H1 (cell line): ENCODE measurements at regions not wholly inside any gene's neighbourhood (a gene's known extent, or its start where the extent isn't known, plus 50 kb on each side); places are given as distances from the start of the nearest gene placed in this dataset.

ENCODE experiments used
- CTCF ChIA-PET: fragments of 300-600 bp; sonication (Branson Sonifier 250); formaldehyde crosslinking; loops from one replicate; lab custom pipeline; 2021; ENCODE audit not compliant: partially characterized antibody; lab: Charles Lee
- POLR2A ChIA-PET: fragments of 300-600 bp; sonication (Branson Sonifier 250); formaldehyde crosslinking; loops from one replicate; lab custom pipeline; 2021; ENCODE audit warnings: inconsistent platforms; ENCODE audit not compliant: partially characterized antibody; lab: Charles Lee
- DNase-seq, 2 experiments: peaks; one replicate each; pipeline versions ENCODE4 v3.0.0 to v3.0.0-alpha.2; 2010 to 2022; ENCODE audit warnings: low spot score in 2 of 2, low read depth in 1 of 2, mixed read lengths in 1 of 2
- FAIRE-seq: peaks from 2 replicates; lab custom pipeline; 2011; peaks lifted over from hg19 to GRCh38; lab: Jason Lieb, UNC
- H2AFZ ChIP-seq: 2 replicates; pipeline ENCODE4 v1.8.1; 2012; ENCODE audit warnings: low read length, inconsistent platforms
- H2AK5ac ChIP-seq: 2 replicates; pipeline ENCODE4 v1.6.1; 2013; ENCODE audit warnings: low read depth, low read length
- H2BK120ac ChIP-seq: replicated peaks from 2 replicates; pipeline ENCODE3; 2013; ENCODE audit warnings: low read depth, low read length, inconsistent platforms
- H2BK12ac ChIP-seq: 2 replicates; pipeline ENCODE4 v1.6.1; 2013; ENCODE audit warnings: low read depth, low read length
- H2BK15ac ChIP-seq: 2 replicates; pipeline ENCODE4 v1.6.1; 2013; ENCODE audit warnings: low read length
- H2BK20ac ChIP-seq: 2 replicates; pipeline ENCODE4 v1.6.1; 2013; ENCODE audit warnings: low read length
- H2BK5ac ChIP-seq: 2 replicates; pipeline ENCODE4 v1.6.1; 2013; ENCODE audit warnings: low read depth, low read length
- H3K14ac ChIP-seq: 2 replicates; pipeline ENCODE4 v1.6.1; 2013; ENCODE audit warnings: inconsistent platforms; ENCODE audit not compliant: insufficient read length
- H3K18ac ChIP-seq: 2 replicates; pipeline ENCODE4 v1.6.1; 2013; ENCODE audit warnings: low read length; ENCODE audit errors: extremely low read depth
- H3K23ac ChIP-seq: 2 replicates; pipeline ENCODE4 v1.6.1; 2013; ENCODE audit warnings: inconsistent platforms; ENCODE audit not compliant: insufficient read length
- H3K23me2 ChIP-seq: 2 replicates; pipeline ENCODE4 v1.6.1; 2013; ENCODE audit warnings: low read depth, low read length
- H3K27ac ChIP-seq: 2 replicates; pipeline ENCODE4 v1.6.1; 2011; ENCODE audit warnings: low read depth, low read length, inconsistent platforms
- H3K27me3 ChIP-seq, 4 experiments: replicated peaks in 1 of 4; 1 replicate in 1 of 4; 2 replicates in 3 of 4; pipeline versions ENCODE4 v1.6.1 to v1.8.1; 2011 to 2013; ENCODE audit warnings: low read length in 3 of 4, mild to moderate bottlenecking in 3 of 4, inconsistent platforms in 2 of 4, mixed read lengths in 2 of 4, moderate library complexity in 1 of 4; ENCODE audit not compliant: control insufficient read depth in 3 of 4, insufficient read depth in 3 of 4; ENCODE audit errors: extremely low read depth in 1 of 4
- H3K36me3 ChIP-seq, 4 experiments: 2 replicates each; pipeline versions ENCODE4 v1.6.1 to v1.8.1; 2011 to 2013; ENCODE audit warnings: mild to moderate bottlenecking in 4 of 4, low read length in 3 of 4, moderate library complexity in 2 of 4, control low read depth in 1 of 4, inconsistent platforms in 1 of 4; ENCODE audit not compliant: insufficient read depth in 4 of 4, control insufficient read depth in 2 of 4
- H3K4ac ChIP-seq: replicated peaks from 2 replicates; pipeline ENCODE3; 2013; ENCODE audit warnings: low read length, low read depth, mixed read lengths, inconsistent platforms; ENCODE audit not compliant: insufficient read length
- H3K4me1 ChIP-seq, 4 experiments: replicated peaks in 1 of 4; 1 replicate in 1 of 4; 2 replicates in 3 of 4; pipeline versions ENCODE4 v1.6.1 to v1.8.1; 2011 to 2013; ENCODE audit warnings: low read length in 3 of 4, inconsistent platforms in 2 of 4, mixed read lengths in 1 of 4; ENCODE audit not compliant: insufficient read depth in 4 of 4, control insufficient read depth in 3 of 4
- H3K4me2 ChIP-seq, 2 experiments: 2 replicates each; pipeline versions ENCODE4 v1.6.1 to v1.8.1; 2011 to 2013; ENCODE audit warnings: low read depth in 2 of 2, low read length in 2 of 2, control low read depth in 1 of 2, inconsistent platforms in 1 of 2, mild to moderate bottlenecking in 1 of 2; ENCODE audit not compliant: insufficient read depth in 1 of 2
- H3K4me3 ChIP-seq, 4 experiments: fragments of 200-600, 300-600 bp in 1 of 4; sonication (generic), shearing (Covaris generic), sonication (Bioruptor Twin) in 1 of 4; 2 replicates each; pipeline versions ENCODE4 v1.5.1 to v1.8.1; 2011 to 2016; ENCODE audit warnings: low read length in 4 of 4, low read depth in 3 of 4, control low read depth in 2 of 4, inconsistent platforms in 2 of 4, mild to moderate bottlenecking in 2 of 4, mixed read lengths in 1 of 4, moderate library complexity in 1 of 4; ENCODE audit not compliant: insufficient read depth in 2 of 4; ENCODE audit errors: extremely low read depth in 1 of 4
- H3K56ac ChIP-seq: replicated peaks from 2 replicates; pipeline ENCODE3; 2013; ENCODE audit warnings: low read depth, mild to moderate bottlenecking, mixed read lengths, low read length, inconsistent platforms; ENCODE audit not compliant: insufficient read length
- H3K79me1 ChIP-seq: 2 replicates; pipeline ENCODE4 v1.6.1; 2013; ENCODE audit warnings: low read depth, low read length, control low read depth
- H3K79me2 ChIP-seq, 2 experiments: 2 replicates each; pipeline versions ENCODE4 v1.6.1 to v1.8.1; 2012 to 2013; ENCODE audit warnings: low read length in 2 of 2, mild to moderate bottlenecking in 2 of 2, inconsistent platforms in 1 of 2; ENCODE audit not compliant: insufficient read depth in 2 of 2, control insufficient read depth in 1 of 2
- H3K9ac ChIP-seq, 4 experiments: replicated peaks in 1 of 4; 1 replicate in 1 of 4; 2 replicates in 3 of 4; pipeline versions ENCODE4 v1.6.1 to v1.8.1; 2011 to 2013; ENCODE audit warnings: low read depth in 3 of 4, low read length in 3 of 4, control low read depth in 2 of 4, mild to moderate bottlenecking in 2 of 4, moderate library complexity in 2 of 4, inconsistent platforms in 1 of 4; ENCODE audit errors: extremely low read depth in 1 of 4
- H3K9me3 ChIP-seq, 2 experiments: 2 replicates each; pipeline versions ENCODE4 v1.6.1 to v1.8.1; 2012 to 2013; ENCODE audit warnings: mild to moderate bottlenecking in 2 of 2, moderate library complexity in 2 of 2, control low read depth in 1 of 2, inconsistent platforms in 1 of 2, low read depth in 1 of 2, low read length in 1 of 2, mixed read lengths in 1 of 2; ENCODE audit not compliant: insufficient read depth in 2 of 2
- H4K20me1 ChIP-seq, 2 experiments: replicated peaks in 1 of 2; 2 replicates each; pipeline versions ENCODE3 to v1.8.1; 2011 to 2013; ENCODE audit warnings: inconsistent platforms in 2 of 2, low read length in 2 of 2, mild to moderate bottlenecking in 1 of 2; ENCODE audit not compliant: insufficient read depth in 2 of 2, control insufficient read depth in 1 of 2
- H4K5ac ChIP-seq: 2 replicates; pipeline ENCODE4 v1.6.1; 2013; ENCODE audit warnings: low read length, low read depth, mixed read lengths, inconsistent platforms; ENCODE audit not compliant: insufficient read length
- H4K8ac ChIP-seq: 2 replicates; pipeline ENCODE4 v1.8.0; 2013; ENCODE audit warnings: mild to moderate bottlenecking, moderate library complexity, low read length, inconsistent platforms; ENCODE audit not compliant: insufficient read depth; ENCODE audit errors: extremely low read depth
- H4K91ac ChIP-seq: replicated peaks from 2 replicates; pipeline ENCODE3; 2013; ENCODE audit warnings: low read length, mixed read lengths, inconsistent platforms; ENCODE audit not compliant: insufficient read length
- BRCA1 ChIP-seq: IDR thresholded peaks from 2 replicates; pipeline ENCODE4 v1.6.1; 2012; ENCODE audit warnings: low read depth, low read length, improper control_type of control experiment
- CBX8 ChIP-seq: fragments of 300-800, 300-1000 bp; sonication (generic); IDR thresholded peaks from 2 replicates; pipeline ENCODE4 v1.7.1; 2016; ENCODE audit warnings: low read depth, low read length, borderline replicate concordance
- CHD1 ChIP-seq: IDR thresholded peaks from 2 replicates; pipeline ENCODE4 v1.6.1; 2012; ENCODE audit warnings: low read depth, low read length, improper control_type of control experiment
- CTBP2 ChIP-seq: IDR thresholded peaks from 2 replicates; pipeline ENCODE4 v1.7.0; 2011; ENCODE audit warnings: borderline replicate concordance, mild to moderate bottlenecking, moderate library complexity, mixed read lengths, low read length; ENCODE audit not compliant: insufficient read depth, insufficient read length
- EGR1 ChIP-seq: IDR thresholded peaks from 2 replicates; pipeline ENCODE4 v1.6.1; 2011; ENCODE audit warnings: low read depth, low read length, borderline replicate concordance
- GTF2F1 ChIP-seq: IDR thresholded peaks from 2 replicates; pipeline ENCODE4 v1.6.1; 2012; ENCODE audit warnings: low read depth, low read length, improper control_type of control experiment, borderline replicate concordance
- KDM5A ChIP-seq: fragments of 200-600 bp; IDR thresholded peaks from 2 replicates; pipeline ENCODE4 v1.7.1; 2012; ENCODE audit warnings: mild to moderate bottlenecking, low read length, inconsistent platforms, mixed read lengths
- WGBS, 2 experiments: shearing (Covaris generic) in 1 of 2; methylation state at CpG; one replicate each; pipeline versions ENCODE4 v1.1.6 to v1.1.7; 2013 to 2015; ENCODE audit warnings: low lambda C conversion rate in 2 of 2, mixed read lengths in 2 of 2, inconsistent platforms in 1 of 2, low coverage in 1 of 2, missing lambda C conversion rate in 1 of 2; ENCODE audit not compliant: insufficient replicate concordance in 2 of 2, insufficient coverage in 1 of 2, insufficient read length in 1 of 2; ENCODE audit errors: extremely low coverage in 1 of 2, missing lambda C conversion rate in 1 of 2; 5-methylcytosine and 5-hydroxymethylcytosine counted together
- TF ChIP-seq, protein P1 (sequence below): IDR thresholded peaks from 2 replicates; pipeline ENCODE4 v1.6.1; 2011; ENCODE audit warnings: low read depth, mild to moderate bottlenecking, low read length; ENCODE audit not compliant: insufficient read depth
- TF ChIP-seq, protein P2 (sequence below): IDR thresholded peaks from 2 replicates; pipeline ENCODE4 v1.6.1; 2011; ENCODE audit warnings: low read length, improper control_type of control experiment
- TF ChIP-seq, protein P3 (sequence below), 3 experiments: IDR thresholded peaks; 1 replicate in 2 of 3; 2 replicates in 1 of 3; pipeline versions ENCODE4 v1.5.1 to v1.6.1; 2011; ENCODE audit warnings: low read length in 3 of 3, mild to moderate bottlenecking in 3 of 3, inconsistent platforms in 2 of 3, low read depth in 1 of 3, moderate library complexity in 1 of 3; ENCODE audit not compliant: insufficient read depth in 1 of 3; ENCODE audit errors: control extremely low read depth in 1 of 3

DNA sequence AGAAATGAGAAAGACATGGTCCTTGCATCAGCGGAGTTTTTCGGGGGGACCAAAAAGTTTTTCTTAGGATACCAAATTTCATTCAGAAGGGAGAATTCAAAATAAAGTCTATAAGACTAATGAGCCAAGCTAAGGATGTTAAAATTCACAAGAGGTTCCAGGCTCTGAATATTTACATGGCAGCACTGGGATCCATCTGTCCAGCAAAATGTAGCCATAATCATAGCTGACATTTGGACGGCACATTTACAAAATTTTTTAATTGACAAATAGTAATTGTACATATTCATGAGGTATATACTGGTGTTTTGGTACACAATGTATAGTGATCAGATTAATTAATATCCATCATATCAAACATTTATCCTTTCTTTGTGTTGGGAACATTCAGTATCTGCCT, 107.9 kb downstream of the ZNF648 start:
- WGBS, 2 experiments, result 92% methylated on average over 3 of the region's 3 CpGs; no CpG with 5 or more reads in 1 of the 2 experiments
- Histone ChIP-seq H3K9me3 (peaks cover 0 to 3% of the 10 kb centered on the region in 2 experiments; a peak in 1 of 4 replicates), H3K4ac (no peak overlapping the region), H3K56ac (no peak overlapping the region), H2BK12ac (no peak overlapping the region), H3K4me2 (no peak overlapping the region), H3K27me3 (no peaks in the 10 kb centered on the region), H2BK15ac (no peak overlapping the region), H4K5ac (no peak overlapping the region), H3K36me3 (no peaks in the 10 kb centered on the region), H4K20me1 (no peaks in the 10 kb centered on the region), H3K9ac (no peak overlapping the region), H2AFZ (no peak overlapping the region), H2BK120ac (no peak overlapping the region), H4K91ac (no peak overlapping the region), H3K23me2 (no peaks in the 10 kb centered on the region), H3K23ac (no peak overlapping the region), H3K14ac (no peak overlapping the region), H3K4me3 (no peak overlapping the region), H3K4me1 (no peaks in the 10 kb centered on the region), H4K8ac (no peak overlapping the region), H2BK5ac (no peak overlapping the region), H2BK20ac (no peak overlapping the region), H3K79me2 (no peaks in the 10 kb centered on the region), H3K79me1 (no peaks in the 10 kb centered on the region), H2AK5ac (no peak overlapping the region), H3K18ac (no peak overlapping the region), H3K27ac (no peak overlapping the region)
- CTCF ChIA-PET, result interaction anchor here (1.5 to 1.7 kb wide), 2 partner anchors 17 to 449 kb away, joined by 4 to 6 read pairs; no protein-coding TSS in a partner anchor
- FAIRE-seq (no peak), DNase-seq (no peak)
- POLR2A ChIA-PET, result interaction anchor here (0.7 kb wide), 1 partner anchor 42 kb away, joined by 3 read pairs; no protein-coding TSS in a partner anchor
- no peak for TF ChIP-seq GTF2F1
- TF ChIP-seq, protein P1, sequence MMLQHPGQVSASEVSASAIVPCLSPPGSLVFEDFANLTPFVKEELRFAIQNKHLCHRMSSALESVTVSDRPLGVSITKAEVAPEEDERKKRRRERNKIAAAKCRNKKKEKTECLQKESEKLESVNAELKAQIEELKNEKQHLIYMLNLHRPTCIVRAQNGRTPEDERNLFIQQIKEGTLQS, result no peak
- TF ChIP-seq KDM5A, result no peak
- no peak for TF ChIP-seq EGR1
- no peak for TF ChIP-seq CBX8
- no peak for TF ChIP-seq CHD1
- TF ChIP-seq BRCA1, result no peak
- TF ChIP-seq CTBP2, result no peak
- TF ChIP-seq, protein P2, sequence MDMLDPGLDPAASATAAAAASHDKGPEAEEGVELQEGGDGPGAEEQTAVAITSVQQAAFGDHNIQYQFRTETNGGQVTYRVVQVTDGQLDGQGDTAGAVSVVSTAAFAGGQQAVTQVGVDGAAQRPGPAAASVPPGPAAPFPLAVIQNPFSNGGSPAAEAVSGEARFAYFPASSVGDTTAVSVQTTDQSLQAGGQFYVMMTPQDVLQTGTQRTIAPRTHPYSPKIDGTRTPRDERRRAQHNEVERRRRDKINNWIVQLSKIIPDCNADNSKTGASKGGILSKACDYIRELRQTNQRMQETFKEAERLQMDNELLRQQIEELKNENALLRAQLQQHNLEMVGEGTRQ, result no peak
- TF ChIP-seq, protein P3, sequence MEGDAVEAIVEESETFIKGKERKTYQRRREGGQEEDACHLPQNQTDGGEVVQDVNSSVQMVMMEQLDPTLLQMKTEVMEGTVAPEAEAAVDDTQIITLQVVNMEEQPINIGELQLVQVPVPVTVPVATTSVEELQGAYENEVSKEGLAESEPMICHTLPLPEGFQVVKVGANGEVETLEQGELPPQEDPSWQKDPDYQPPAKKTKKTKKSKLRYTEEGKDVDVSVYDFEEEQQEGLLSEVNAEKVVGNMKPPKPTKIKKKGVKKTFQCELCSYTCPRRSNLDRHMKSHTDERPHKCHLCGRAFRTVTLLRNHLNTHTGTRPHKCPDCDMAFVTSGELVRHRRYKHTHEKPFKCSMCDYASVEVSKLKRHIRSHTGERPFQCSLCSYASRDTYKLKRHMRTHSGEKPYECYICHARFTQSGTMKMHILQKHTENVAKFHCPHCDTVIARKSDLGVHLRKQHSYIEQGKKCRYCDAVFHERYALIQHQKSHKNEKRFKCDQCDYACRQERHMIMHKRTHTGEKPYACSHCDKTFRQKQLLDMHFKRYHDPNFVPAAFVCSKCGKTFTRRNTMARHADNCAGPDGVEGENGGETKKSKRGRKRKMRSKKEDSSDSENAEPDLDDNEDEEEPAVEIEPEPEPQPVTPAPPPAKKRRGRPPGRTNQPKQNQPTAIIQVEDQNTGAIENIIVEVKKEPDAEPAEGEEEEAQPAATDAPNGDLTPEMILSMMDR (IDR thresholded peaks at IDR 0.05; ENCODE audit: control extremely low read depth in 1 of 3, insufficient read depth in 1 of 3, low read depth in 1 of 3, low read length in 3 of 3), result no peak
